ENCODE measurements at regions not wholly inside any gene's neighbourhood (a gene's known extent, or its start where the extent isn't known, plus 50 kb on each side); places are given as distances from the start of the nearest gene placed in this dataset.

GRCh38 chr14:34220921-34221320 is 241.1 kb downstream of the SPTSSA start:
- DNase-seq (ENCODE audit: low read depth in 3 of 3, low spot score in 2 of 3) = no peak

GRCh38 chr14:34220378-34220706 is 241.7 kb downstream of the SPTSSA start:
- DNase-seq (ENCODE audit: low read depth in 3 of 3, low spot score in 2 of 3) = no peak

GRCh38 chr14:34219661-34220377 is 242.2 kb downstream of the SPTSSA start:
- DNase-seq (ENCODE audit: low read depth in 3 of 3, low spot score in 2 of 3) = no peak

- DNase-seq (ENCODE audit: low read depth in 3 of 3, low spot score in 2 of 3) = no peak
Measured at GRCh38 chr14:34218881-34219280, 243.2 kb downstream of the SPTSSA start.

- DNase-seq (ENCODE audit: low read depth in 3 of 3, low spot score in 2 of 3) = no peak
Measured at GRCh38 chr14:34214961-34215360, 247.1 kb downstream of the SPTSSA start.

- no peak for DNase-seq (ENCODE audit: low read depth in 3 of 3, low spot score in 2 of 3)
Measured at GRCh38 chr14:34213332-34213731, 248.7 kb downstream of the SPTSSA start.

- DNase-seq (ENCODE audit: low read depth in 3 of 3, low spot score in 2 of 3) = no peak
Measured at GRCh38 chr14:34212172-34212929, 249.7 kb downstream of the SPTSSA start.

- DNase-seq (ENCODE audit: low read depth in 3 of 3, low spot score in 2 of 3) = no peak
Measured at GRCh38 chr14:34211732-34212131, 250.3 kb downstream of the SPTSSA start.

GRCh38 chr14:34208532-34208931 is 253.5 kb downstream of the SPTSSA start:
- DNase-seq (ENCODE audit: low read depth in 3 of 3, low spot score in 2 of 3) = no peak

GRCh38 chr14:34205799-34206198 is 254.9 kb upstream of the EGLN3 start:
- DNase-seq (ENCODE audit: low read depth in 3 of 3, low spot score in 2 of 3) = no peak

GRCh38 chr14:34204774-34205173 is 253.9 kb upstream of the EGLN3 start:
- DNase-seq (ENCODE audit: low read depth in 3 of 3, low spot score in 2 of 3) = no peak

- no peak for DNase-seq (ENCODE audit: low read depth in 3 of 3, low spot score in 2 of 3)
Measured at GRCh38 chr14:34203251-34203722, 252.4 kb upstream of the EGLN3 start.

- DNase-seq (ENCODE audit: low read depth in 3 of 3, low spot score in 2 of 3) = no peak
Measured at GRCh38 chr14:34201909-34202637, 251.2 kb upstream of the EGLN3 start.

- DNase-seq (ENCODE audit: low read depth in 3 of 3, low spot score in 2 of 3) = no peak
Measured at GRCh38 chr14:34199585-34199984, 248.7 kb upstream of the EGLN3 start.

GRCh38 chr14:34198096-34198495 is 247.2 kb upstream of the EGLN3 start:
- no peak for DNase-seq (ENCODE audit: low read depth in 3 of 3, low spot score in 2 of 3)

GRCh38 chr14:34195964-34196363 is 245.1 kb upstream of the EGLN3 start:
- DNase-seq (ENCODE audit: low read depth in 3 of 3, low spot score in 2 of 3) = no peak

GRCh38 chr14:34190717-34191116 is 239.8 kb upstream of the EGLN3 start:
- no peak for DNase-seq (ENCODE audit: low read depth in 3 of 3, low spot score in 2 of 3)

GRCh38 chr14:34189866-34190265 is 239.0 kb upstream of the EGLN3 start:
- no peak for DNase-seq (ENCODE audit: low read depth in 3 of 3, low spot score in 2 of 3)

- no peak for DNase-seq (ENCODE audit: low read depth in 3 of 3, low spot score in 2 of 3)
Measured at GRCh38 chr14:34187519-34188044, 236.7 kb upstream of the EGLN3 start.

- DNase-seq (ENCODE audit: low read depth in 3 of 3, low spot score in 2 of 3) = no peak
Measured at GRCh38 chr14:34187061-34187460, 236.2 kb upstream of the EGLN3 start.

- DNase-seq (ENCODE audit: low read depth in 3 of 3, low spot score in 2 of 3) = no peak
Measured at GRCh38 chr14:34184126-34184525, 233.3 kb upstream of the EGLN3 start.
